ENCODE measurements at regions not wholly inside any gene's neighbourhood (a gene's known extent, or its start where the extent isn't known, plus 50 kb on each side); places are given as distances from the start of the nearest gene placed in this dataset.

DNA sequence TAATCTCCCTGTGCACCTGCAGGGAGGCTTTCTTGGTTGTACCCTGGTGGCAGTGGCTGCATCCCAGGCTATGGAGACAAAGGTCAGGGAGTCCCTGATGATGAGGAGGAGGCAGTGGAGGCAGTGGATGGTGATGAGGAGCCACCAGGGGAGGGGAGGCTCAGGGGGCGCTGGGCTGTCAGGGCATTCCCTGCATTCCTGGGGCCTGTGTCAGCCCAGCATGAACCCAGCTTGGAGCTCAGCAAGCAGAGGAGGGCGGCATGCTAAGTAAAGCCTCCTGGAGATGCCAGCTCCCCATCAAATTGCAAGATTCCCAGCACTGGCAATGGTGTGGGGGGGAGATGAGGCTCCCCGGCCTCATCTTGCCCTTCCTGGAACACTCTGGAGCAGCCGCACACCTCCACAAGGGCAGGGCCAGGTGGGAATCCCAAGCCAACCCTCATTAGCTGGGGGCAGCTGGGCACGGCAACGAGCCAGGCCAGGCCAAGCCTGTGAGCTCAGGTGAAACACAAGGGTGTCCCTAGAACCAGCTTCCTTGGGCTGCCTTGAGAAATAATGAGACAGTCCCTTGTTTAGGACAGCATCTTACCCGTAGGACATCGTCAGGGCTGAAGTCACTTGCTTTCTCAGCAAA, 469.5 kb downstream of the MATN1 start:
- peak; percentile 8 for DNase-seq (ENCODE audit: low read depth)

DNA sequence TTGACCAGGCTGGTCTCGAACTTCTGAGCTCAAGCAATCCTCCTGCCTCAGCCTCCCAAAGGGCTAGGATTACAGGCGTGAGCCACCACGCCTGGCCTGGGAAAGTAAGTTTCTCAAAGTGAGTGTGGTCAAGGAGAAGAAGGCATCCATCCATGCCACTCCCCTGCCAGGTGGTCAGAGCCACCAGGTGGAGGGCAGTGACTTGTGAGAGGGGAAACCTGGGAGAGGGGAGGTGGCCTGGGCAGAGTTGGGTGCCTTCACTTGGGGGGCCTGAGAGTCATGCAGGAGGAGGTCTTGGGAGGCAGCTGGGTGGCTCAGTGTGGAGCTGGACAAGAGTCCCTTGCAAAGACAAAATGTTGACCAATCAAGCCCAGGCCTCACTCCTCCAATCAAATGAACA, 470.0 kb downstream of the MATN1 start:
- no peak for DNase-seq (ENCODE audit: low read depth)

DNA sequence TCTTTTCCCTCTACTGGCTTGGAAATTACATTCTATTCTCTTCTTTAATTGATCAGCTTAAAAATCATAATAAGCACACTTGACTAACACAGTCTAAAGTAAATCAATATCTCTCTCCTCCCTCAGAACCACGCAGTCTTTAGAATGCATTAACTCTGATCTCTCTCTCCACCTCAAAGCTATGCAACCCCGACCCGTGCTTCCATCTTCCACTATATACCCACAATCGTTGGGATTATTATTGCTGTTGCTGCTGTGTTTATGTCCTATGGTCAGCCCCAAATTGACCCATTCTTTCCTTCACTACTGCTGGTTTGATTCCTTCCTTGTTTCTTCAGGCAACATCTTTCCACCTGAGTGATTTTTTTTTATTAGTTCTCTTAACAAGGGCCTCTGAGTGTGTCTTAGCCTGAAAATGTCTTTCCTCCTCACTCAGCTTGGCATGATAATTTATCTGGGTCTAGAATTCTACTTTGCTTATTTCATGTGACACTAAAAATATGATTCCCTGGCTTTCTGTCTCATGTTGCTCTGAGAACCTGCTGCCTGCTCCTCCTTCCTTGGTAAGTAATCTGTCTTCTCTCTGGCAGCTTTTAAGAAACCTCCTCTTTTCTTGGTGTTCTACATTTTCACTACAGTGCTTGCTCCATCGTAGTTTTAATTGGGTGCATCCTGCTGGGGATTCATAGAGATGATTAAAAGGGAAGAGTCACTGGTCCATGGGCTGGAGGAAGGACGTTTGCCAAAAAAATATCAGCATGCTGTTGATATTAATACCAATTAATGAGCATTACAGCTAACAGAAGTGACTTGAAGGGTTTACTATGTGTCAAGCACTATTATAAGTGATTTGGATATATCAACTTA, 472.2 kb downstream of the MATN1 start:
- no peak for DNase-seq (ENCODE audit: low read depth)

DNA sequence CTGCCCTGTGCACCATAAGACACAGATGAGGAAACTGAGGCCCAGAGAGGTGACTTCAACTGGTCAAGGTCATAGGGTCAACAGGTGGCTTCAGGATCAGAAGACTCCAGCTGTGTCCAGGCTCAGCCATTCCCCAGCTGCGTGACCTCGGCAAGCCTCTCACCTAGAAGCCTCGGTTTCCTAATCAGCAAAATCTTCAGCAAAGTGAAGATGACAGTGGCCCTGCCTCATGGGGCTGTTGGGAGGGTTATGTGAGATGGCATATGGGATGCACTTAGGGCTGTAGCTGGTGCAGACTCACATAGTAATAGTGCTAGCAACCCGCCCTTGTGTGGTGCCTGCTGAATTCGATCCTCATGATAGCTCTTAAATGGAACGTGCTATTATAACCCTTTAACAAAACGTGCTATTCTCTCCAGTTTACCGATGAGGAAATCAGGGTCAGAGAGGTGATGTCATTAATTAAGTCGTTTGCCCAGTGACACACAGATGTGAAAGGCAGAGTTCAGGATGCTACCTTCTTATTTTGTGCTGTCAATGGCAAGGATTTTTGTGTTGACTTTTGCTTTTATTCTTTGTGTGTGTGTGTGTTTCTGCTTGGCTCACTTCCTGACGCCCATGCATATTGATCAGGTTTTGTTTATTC, 472.9 kb downstream of the MATN1 start:
- DNase-seq (ENCODE audit: low read depth) = no peak

DNA sequence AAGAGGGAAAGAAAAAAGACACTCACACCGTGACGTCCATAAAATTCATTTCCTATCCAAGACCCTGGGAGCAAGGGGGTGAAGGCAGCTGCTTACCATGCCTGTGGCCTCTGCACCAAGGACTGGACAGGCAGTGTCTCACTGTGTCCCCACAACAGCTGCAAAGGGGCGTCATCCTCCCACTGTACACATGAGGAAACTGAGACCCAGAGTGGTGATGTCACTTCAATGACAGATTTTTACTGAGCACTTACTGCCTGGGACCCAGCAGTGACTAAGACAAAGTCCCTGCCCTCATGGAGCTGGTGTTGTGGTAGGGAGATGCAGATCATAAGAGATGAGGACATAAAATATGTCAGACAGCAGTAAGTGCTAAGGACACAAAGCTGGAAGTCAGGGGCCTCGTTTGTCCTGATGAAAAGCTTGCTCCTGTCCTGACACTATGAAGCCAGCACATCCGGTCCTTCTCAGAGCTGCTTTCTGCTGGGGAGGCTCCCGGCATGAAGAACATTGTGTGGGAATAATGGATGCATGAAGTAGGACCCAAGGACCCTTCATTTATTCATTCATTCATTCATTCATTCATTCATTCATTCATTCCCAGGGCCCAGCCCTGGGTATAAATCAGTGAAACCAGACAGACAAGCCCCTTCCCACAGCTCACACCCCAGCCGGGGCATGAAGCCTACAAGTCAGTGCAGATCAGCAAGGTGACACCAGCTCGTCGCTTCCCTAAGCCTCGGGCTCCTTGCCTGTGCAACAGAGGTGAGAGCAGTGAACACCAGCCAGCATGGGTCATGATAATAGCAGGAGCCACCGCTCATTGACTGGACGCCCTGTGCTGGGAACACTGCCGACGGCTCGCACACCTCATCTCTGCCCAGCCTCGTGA, 473.7 kb downstream of the MATN1 start:
- no peak for DNase-seq (ENCODE audit: low read depth)

DNA sequence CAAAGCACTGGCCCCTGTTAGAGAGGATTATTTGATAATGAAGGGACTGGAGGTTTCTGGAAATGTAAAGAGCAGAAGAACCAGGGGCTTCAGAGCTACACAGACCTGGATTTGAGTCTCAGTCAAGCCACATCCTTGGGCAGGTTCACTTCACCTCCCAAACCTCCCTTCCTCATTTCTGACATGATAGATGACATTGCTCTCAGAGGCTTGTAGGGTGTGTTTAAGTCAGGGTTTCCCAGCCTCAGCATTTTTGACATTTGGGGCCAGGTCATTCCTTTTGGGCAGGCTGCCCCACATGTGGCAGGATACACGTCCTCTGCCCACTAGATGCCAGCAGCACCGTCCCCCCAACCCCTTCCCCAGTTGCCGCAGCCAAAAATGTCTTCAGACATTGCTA, 474.6 kb downstream of the MATN1 start:
- no peak for DNase-seq (ENCODE audit: low read depth)

DNA sequence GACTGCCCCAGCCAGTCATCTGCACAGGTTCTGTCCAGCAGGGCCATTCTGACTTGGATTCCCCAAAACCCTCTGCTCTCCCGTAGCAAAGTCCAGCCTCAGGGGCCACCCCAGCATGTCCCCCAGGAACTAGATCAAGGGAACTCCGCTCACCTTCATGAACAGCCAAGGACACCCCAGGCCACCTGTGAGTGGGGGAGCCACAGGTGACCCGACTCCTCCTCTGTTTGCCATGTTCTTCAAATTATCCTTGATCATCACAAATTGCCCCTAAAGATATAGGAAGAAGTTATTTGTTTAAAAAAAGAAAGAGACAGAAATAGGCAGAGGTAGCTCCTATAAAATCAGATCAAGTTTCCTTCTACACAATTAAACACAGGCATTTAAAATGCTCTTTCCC, 475.0 kb downstream of the MATN1 start:
- DNase-seq (ENCODE audit: low read depth) = no peak

DNA sequence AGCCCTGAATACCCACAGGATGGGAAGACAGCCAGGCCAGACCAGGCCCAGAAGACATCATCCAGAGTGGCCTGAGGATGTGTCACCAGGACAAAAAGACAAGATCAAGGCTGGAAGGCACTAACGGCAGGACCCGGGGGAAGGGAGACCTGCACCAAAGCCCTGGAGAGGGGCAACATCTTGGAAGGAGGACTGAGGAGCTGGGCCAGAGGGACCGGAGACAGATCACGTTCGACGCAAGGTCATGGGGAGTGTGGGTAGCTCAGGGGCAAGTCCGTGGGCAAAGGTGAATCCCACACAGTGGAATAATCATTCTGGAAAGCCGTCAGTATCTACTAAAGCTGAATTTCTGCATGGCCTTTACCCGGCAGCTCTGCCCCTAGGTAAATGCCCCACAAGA, 478.6 kb downstream of the MATN1 start:
- no peak for DNase-seq (ENCODE audit: low read depth)

DNA sequence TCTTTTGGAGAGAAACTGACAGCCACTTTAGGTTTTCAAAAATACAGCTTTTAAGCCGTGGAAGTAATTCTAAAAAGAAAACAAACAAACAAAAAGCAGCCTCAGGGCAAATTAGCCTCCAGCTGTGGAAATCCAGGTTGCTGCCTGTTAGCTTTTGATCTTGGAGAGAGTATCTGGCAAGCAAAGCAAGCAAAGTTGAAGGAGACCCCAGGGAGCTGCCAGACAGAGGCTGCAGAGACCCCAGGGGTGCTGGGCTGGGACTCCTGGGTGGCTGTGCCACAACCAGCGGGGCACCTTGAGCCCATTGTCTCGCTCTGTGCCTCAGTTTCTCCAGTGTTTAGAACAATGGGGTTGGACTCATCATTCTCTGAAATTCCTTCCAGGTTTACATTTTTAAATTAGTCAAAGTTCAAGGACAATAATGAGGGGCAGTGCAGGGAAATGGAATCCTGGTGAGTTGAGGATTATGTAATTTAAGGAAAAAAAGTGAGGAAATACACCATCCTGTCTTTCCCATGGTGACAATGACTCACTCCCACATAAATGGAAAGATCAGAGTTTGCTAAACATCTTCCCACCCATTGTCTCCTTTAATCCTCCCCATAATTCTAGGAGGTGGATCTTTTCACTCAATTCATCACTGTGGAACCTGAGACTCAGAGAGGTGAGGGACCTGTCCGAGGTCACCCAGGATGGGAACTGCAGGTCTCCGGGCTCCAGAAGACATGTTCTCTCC, 480.5 kb downstream of the MATN1 start:
- DNase-seq (ENCODE audit: low read depth) = no peak

DNA sequence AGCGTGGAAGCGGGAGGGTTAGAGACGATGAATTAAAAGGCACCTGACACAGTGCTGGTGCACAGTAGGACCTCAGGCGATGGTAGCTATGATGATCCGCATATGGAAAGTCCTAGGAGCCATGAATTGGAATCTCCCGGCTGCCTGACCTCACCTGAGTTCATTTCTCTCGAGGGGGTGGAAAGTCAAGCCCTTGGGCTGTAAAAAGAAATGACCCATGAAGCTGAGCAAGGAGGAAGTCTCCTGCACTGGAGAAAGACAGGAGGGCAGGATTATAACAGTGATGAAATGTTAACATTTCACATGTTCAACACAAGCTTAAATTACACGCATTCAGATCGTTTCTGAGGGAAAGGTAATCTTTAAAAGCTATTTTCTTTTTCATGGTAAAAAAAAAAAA, 481.2 kb downstream of the MATN1 start:
- DNase-seq (ENCODE audit: low read depth) = no peak

DNA sequence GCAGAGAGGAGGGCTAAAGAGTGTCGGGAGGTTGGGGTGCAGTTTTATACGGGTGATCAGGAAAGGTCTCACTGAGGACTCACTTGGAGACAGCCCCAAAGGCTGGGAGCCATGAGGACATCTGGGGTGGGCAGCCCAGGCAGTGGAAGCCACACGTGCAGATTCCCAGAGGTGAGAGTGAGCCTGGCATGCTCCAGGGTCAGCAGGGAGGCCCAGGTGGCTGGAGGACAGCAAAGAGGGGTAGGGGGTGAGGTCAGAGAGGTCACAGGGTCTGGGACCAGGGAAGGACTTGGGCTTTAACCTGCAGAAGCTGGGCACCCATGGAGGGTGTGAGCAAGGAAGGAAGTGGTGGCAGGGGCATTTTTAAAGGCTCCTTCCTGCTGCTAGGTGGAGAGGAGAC, 481.7 kb downstream of the MATN1 start:
- DNase-seq (ENCODE audit: low read depth) = no peak

DNA sequence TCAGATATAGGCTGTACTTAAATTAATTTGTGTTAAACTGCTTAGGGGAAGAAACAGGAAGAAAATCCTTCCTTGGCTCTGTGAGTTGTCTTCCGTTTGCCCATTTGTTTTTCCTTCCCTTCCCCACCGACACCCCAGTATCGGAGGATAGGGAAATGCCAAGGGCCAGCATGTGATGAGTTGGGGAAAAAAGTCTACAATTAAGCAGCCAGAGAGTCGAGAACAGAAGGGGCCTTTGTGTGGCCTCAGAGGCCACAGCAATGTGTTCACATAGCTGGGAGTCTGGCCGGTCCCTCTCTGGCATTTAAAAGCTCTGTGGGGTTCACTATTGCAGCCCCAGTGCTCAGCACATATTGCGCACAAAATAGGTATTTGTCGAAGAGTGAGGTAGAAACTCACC, 489.3 kb downstream of the MATN1 start:
- DNase-seq (ENCODE audit: low read depth) = no peak

DNA sequence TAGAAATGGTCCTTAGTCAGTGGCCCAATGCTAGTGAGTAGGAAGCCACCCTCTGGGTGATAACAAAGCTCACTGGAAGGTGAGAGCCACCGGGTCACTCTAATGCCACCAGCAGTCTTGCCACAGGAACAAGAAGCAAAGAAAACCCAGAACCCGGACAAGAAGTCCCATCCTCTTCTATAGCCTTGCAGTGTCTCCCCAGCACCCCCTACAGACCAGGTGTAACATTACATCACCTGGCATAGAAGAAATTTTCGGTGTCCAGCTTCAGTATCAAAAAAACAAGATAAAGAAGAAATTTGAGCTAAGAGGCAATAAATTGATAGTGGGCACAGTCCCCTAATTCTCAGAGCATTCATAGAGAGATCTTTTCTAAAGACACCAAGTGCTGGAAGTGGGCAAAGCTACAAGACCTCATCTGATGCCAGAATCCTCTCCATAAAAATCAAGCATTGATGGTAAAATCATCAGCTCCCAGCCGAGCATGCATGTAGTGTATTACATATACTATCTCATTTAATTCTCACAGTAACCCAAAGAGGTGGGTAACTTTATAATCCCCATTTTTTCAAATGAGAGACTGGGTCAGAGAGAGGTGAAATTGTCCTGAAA, 491.0 kb downstream of the MATN1 start:
- DNase-seq (ENCODE audit: low read depth) = no peak

DNA sequence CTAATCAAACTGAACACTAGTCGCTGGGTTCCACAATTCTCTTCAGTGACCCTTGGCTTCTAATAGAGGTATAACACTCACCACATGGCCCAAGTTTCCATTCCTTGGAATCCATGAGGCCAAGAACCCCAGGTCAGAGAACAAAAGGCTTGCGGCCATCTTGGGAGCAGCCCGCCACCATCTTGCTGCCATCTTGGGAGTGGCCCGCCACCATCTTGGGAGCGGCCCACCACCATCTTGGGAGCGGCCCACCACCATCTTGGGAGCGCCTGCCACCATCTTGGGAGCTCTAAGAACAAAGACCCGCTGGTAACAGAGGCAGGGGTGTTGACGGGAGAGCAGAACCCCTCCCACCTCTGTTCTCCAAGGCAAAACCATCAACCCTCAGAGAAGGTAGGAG, 493.4 kb downstream of the MATN1 start:
- DNase-seq (ENCODE audit: low read depth) = no peak

DNA sequence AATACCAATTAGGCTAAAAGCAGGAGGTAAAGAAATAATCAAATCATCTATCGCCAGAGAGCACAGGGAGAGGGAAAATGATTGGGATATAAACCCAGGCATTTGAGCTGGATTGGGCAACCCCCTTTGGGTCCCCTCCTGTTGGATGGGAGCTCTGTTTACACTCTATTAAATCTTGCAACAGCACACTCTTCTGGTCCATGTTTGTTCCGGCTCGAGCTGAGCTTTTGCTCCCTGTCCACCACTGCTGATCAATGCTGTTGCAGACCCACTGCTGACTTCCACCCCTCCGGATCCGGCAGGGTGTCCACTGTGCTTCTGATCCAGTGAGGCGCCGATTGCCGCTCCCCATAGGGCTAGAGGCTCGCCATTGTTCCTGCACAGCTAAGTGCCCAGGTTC, 493.8 kb downstream of the MATN1 start:
- DNase-seq (ENCODE audit: low read depth) = no peak

DNA sequence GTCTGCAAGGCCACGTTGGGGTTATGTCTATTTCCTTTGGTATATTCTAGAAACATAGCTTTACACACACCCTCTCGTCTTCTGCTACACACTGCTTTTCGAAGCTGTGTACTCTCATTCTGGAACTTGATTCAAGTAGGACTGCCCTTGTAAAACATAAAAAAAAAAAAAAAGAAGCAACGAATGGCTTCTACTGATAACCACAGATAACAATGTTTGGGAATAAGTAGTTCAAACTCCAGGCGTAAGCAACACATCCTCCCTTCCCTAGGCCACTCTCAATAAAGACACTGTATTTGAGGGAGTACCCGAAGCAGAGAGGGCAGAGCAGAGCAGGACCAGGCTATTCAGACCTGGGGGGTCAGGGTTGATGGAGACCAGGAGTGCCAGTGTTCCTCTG, 496.7 kb downstream of the MATN1 start:
- no peak for DNase-seq (ENCODE audit: low read depth)

DNA sequence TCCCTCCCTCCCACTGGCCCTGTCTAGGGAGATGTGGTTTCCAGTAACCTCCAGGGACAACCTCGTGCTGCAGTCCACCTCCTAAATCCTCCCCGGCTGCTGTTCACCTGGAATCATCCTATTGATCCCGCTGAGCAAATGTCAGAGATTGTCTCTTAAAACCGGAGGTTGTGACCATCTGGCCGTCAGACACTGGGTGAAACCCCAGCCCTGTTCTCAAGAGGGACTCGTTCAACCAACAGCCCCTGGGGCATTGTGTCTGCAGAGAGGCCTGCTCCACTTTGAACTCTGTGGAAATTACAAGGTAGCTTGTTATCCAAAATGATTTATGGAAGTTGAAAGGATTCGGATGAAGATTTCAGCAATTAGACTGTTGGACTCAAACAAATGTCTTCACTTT, 498.0 kb downstream of the MATN1 start:
- DNase-seq (ENCODE audit: low read depth) = no peak

DNA sequence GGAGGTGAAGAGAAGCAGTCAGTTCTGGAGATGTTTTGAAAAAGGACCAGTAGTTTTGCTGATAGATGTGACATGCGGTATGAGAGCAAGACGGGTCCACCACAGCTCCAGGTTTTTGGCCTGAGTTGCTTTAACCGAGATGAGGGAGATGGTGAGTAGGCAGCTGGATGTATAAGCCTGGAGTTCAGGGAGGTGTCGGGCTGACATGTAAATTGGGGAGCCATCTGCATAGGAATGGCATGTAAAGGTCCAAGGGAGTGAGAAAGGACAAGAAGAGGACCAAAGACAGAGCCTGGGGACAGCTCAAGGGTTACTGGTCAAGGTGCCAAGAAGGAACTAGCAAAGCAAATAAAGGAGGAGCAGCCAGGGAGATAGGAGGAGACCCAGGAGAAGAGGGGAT, 503.7 kb downstream of the MATN1 start:
- DNase-seq (ENCODE audit: low read depth) = no peak

DNA sequence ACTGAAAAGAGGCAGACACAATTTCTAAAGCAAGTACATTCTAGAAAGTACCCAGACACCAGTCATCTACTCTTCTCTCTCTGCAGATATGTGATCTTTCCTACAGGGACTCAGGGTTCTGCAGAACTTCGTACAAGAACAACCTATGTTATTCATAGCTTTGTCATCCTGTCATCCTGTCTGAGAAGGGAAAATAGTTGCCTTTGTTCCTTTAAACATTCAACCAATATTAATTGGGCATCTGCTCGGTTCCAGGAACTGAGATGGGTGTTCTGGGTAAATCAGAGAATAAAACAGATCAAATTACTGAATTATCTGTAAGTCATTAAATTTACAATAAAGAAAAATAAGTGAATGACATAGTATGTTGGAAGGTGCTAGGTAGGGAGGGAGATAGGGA, 504.9 kb downstream of the MATN1 start:
- DNase-seq (ENCODE audit: low read depth) = no peak

DNA sequence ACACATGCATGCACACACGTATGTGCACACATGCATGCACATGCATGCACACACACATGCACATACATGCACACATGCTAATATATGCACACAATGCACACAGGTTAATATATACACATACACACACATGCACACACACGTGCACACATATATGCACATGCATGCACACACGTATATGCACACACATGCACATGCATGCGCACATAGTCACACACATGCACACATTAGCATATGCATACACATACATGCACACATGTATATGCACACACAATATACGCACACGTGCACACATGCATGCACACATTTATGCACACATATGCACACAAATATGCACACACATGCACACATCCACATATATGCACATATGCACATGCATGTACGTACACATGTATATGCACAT, 506.8 kb downstream of the MATN1 start:
- no peak for DNase-seq (ENCODE audit: low read depth)

DNA sequence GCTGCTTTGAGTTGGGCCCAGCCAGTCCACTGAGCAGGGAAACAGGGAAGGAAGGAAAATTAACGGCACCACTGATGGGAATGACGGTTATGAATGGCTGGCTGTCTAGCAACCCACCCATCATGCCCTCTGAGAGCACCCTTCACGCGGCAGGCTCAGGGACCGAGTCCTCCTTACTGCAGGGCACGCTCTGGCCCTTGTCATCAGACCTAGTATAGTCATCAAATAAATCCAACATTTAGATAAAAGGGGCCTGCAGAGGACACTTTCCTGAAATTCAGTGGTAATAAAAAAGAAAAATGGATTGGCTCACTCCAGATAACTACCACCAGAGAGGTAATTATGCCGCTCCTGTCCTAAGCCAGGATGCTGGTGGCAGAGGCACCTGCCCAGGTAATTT, 509.4 kb downstream of the MATN1 start:
- DNase-seq (ENCODE audit: low read depth) = no peak

Measured in M059J (cell line).